ENCODE measurements at regions not wholly inside any gene's neighbourhood (a gene's known extent, or its start where the extent isn't known, plus 50 kb on each side); places are given as distances from the start of the nearest gene placed in this dataset.

DNA sequence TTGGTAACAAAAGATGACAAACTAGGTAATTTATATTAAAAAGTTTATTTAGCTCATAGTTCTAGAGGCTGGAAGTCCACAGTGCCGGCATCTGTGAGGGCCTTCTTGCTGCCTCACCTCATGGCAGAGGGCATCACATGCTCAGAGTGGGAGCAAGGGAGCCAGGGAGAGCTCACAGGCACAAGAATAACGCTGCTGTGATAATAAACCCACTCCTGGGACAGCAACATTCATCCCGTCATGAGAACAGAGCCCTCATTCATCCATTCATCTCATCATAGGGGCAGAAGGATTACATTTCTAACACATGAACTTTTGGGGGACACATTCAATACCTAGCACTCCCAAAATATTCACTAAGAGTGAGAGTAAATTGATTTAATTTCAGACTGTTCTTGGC lies 170.6 kb upstream of the AKR1E2 start:
- H3K9me3 ChIP-seq: no peaks in the 10 kb centered on the region
- H3K36me3 ChIP-seq: no peaks in the 10 kb centered on the region
- TF ChIP-seq, protein P1, sequence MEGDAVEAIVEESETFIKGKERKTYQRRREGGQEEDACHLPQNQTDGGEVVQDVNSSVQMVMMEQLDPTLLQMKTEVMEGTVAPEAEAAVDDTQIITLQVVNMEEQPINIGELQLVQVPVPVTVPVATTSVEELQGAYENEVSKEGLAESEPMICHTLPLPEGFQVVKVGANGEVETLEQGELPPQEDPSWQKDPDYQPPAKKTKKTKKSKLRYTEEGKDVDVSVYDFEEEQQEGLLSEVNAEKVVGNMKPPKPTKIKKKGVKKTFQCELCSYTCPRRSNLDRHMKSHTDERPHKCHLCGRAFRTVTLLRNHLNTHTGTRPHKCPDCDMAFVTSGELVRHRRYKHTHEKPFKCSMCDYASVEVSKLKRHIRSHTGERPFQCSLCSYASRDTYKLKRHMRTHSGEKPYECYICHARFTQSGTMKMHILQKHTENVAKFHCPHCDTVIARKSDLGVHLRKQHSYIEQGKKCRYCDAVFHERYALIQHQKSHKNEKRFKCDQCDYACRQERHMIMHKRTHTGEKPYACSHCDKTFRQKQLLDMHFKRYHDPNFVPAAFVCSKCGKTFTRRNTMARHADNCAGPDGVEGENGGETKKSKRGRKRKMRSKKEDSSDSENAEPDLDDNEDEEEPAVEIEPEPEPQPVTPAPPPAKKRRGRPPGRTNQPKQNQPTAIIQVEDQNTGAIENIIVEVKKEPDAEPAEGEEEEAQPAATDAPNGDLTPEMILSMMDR (IDR thresholded peaks at IDR 0.05): no peak
- no peak overlapping the region for H3K27ac ChIP-seq
- H3K4me3 ChIP-seq: no peak overlapping the region
- DNase-seq (ENCODE audit: low spot score): no peak
- H3K27me3 ChIP-seq: no peaks in the 10 kb centered on the region
- H3K4me1 ChIP-seq: peaks cover 0 to 11% of the 10 kb centered on the region in 2 donors

DNA sequence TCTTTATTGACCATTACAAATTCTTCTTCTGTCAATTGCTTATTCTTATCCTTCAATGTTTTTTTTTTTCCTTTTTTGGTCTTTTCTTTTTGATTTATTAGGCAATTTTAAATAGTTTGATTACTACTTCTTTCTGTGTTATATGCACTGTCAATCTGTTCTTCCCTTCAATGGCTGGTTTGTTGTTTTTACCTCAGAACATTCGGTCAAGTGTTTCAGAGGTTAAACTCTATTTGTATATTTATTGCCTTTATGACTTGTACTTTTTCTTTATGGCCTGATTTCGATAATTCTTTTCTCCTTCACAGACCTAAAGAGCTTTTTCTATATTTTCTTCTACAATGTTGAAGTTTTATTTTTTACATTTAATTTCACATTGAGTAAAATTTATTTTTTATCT lies 171.5 kb upstream of the AKR1E2 start:
- Histone ChIP-seq H3K27ac (no peak overlapping the region), H3K27me3 (no peaks in the 10 kb centered on the region), H3K36me3 (no peaks in the 10 kb centered on the region), H3K4me1 (peaks cover 0 to 15% of the 10 kb centered on the region in 2 donors), H3K4me3 (no peak overlapping the region), H3K9me3 (no peaks in the 10 kb centered on the region)
- DNase-seq (ENCODE audit: low spot score): no peak
- TF ChIP-seq, protein P1 (IDR thresholded peaks at IDR 0.05): no peak

DNA sequence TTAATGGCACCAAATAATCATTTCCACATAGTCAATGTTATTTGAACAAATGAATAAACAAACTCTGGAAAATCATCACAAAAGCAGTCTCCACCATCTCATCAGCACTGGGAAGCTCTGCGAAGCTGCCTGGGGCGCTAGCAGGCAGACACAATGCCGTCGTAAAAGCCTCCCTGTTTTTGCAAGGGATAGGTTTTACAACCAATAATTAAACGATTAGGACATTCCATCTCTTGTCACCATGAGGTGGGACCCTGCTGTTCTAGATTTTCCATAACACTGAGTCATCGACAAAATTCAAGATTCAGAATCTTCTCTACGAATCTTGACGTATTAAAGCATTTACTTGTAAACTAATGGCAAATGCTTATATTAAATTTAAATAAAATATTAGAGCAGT lies 172.8 kb upstream of the AKR1E2 start:
- DNase-seq (ENCODE audit: low spot score): no peak
- no peak overlapping the region for H3K4me3 ChIP-seq
- no peaks in the 10 kb centered on the region for H3K27me3 ChIP-seq
- no peak overlapping the region for H3K27ac ChIP-seq
- H3K4me1 ChIP-seq: peaks cover 0 to 19% of the 10 kb centered on the region in 2 donors
- no peaks in the 10 kb centered on the region for H3K9me3 ChIP-seq
- TF ChIP-seq, protein P1 (IDR thresholded peaks at IDR 0.05): no peak
- no peaks in the 10 kb centered on the region for H3K36me3 ChIP-seq

DNA sequence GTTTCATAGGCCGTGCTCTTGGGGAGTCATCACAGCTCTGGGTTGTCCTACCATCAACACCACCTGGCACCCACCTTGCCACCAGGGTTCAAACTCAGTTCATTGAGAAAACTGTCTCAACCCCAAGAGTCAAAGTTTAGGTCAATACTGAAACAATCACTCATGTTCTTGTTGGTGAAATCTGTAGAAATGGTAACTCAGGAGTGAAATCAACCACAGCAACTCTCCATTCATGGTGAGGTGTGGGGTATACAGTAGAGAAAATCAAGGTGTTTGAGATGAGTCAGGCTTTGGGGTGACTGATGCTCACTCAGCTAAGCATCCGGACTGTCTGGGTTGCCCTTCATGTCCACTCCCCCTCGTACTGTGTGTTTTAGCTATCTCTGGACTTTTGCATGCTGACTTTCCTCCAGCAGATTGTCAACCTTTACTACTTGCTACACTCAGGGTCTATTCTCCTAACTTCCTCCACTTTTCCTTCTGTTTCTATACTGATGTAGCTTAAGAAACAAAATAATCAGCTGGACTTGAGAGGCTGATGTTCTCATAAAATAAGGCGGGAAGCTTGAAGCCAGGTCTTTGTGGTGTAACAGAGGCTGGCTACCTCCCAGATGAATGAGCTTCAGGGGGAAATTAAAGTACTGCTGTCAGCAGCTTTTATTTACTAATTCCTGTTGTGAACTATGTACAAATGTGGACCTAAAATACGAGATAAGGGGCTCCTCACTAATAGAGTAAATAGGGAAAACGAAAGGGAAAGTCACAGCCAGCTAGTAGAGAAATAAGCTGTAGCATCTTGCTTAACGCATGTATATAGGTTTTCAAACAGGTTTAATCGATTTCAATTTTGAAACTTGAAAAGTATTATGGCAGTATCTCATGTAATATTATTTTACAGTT lies 173.6 kb upstream of the AKR1E2 start:
- no peak overlapping the region for H3K4me3 ChIP-seq
- H3K27me3 ChIP-seq: no peaks in the 10 kb centered on the region
- no peak for DNase-seq (ENCODE audit: low spot score)
- TF ChIP-seq, protein P1 (IDR thresholded peaks at IDR 0.05): no peak
- H3K36me3 ChIP-seq: no peaks in the 10 kb centered on the region
- H3K4me1 ChIP-seq: peaks cover 0 to 20% of the 10 kb centered on the region in 2 donors
- H3K9me3 ChIP-seq: no peaks in the 10 kb centered on the region
- no peak overlapping the region for H3K27ac ChIP-seq

DNA sequence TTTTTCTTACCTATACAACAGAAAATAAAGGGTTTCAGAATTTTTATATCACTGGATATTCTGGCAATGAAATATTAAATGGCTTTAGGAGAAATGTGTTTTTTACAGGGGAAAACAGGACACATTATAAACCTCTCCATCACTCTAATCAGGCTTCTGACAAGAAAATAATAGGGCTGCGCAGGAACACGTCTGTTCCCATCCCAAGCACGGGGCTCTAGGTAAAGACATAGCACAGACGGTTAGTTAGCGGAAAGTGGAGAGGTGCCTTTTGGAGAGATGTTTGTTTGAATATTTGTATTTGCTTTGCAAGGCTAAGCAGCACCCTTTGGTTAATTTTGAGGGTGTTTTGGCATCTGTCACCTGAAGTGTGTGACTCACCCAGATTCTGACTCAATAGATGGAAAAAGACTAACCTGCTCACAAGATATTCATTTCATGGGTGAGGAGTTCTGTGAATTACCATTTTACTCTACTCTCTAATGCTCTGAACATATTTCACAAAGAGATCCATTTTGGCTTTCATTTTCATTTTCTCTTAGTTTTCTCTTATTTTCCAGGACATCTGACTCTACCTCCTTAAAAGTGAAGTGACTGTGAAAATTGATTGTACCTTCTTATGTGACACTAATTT lies 174.5 kb upstream of the AKR1E2 start:
- Histone ChIP-seq H3K36me3 (no peaks in the 10 kb centered on the region), H3K4me1 (peaks cover 0 to 24% of the 10 kb centered on the region in 2 donors), H3K27ac (no peak overlapping the region), H3K9me3 (no peaks in the 10 kb centered on the region), H3K27me3 (no peaks in the 10 kb centered on the region), H3K4me3 (no peak overlapping the region)
- DNase-seq (ENCODE audit: low spot score): no peak
- TF ChIP-seq, protein P1 (IDR thresholded peaks at IDR 0.05): no peak

All from right atrium auricular region (tissue), 2 donors.